CD4-positive, alpha-beta memory T cell (primary cell): ENCODE measurements at regions not wholly inside any gene's neighbourhood (a gene's known extent, or its start where the extent isn't known, plus 50 kb on each side); places are given as distances from the start of the nearest gene placed in this dataset.

ENCODE experiments used
- CTCF ChIA-PET: fragments of 350-600 bp; sonication (Branson Sonifier 250); formaldehyde crosslinking; loops from one replicate; lab custom pipeline; 2021; ENCODE audit warnings: inconsistent platforms; ENCODE audit not compliant: partially characterized antibody; lab: Charles Lee
- POLR2A ChIA-PET: fragments of 350-600 bp; sonication (Branson Sonifier 250); formaldehyde crosslinking; loops from one replicate; lab custom pipeline; 2021; ENCODE audit not compliant: partially characterized antibody; lab: Charles Lee
- DNase-seq, 5 donors: peaks; one replicate each; pipeline versions ENCODE4 v3.0.0 to v3.0.0-alpha.2; 2020 to 2022; ENCODE audit warnings: mixed read lengths in 1 of 5
- H3K27ac ChIP-seq: one replicate; pipeline ENCODE4 v1.7.0; 2013; ENCODE audit warnings: low read depth, low read length
- H3K27me3 ChIP-seq: 2 replicates; pipeline ENCODE4 v1.7.0; 2013; ENCODE audit warnings: mild to moderate bottlenecking, low read length, moderate library complexity; ENCODE audit not compliant: insufficient read depth
- H3K36me3 ChIP-seq: 2 replicates; pipeline ENCODE4 v1.7.0; 2013; ENCODE audit warnings: mild to moderate bottlenecking, low read length, moderate library complexity; ENCODE audit not compliant: insufficient read depth
- H3K4me1 ChIP-seq: 2 replicates; pipeline ENCODE4 v1.7.0; 2013; ENCODE audit warnings: mild to moderate bottlenecking, low read length, moderate library complexity; ENCODE audit not compliant: insufficient read depth
- H3K4me3 ChIP-seq, 2 donors: one replicate each; pipeline ENCODE4 v1.7.0; 2013; ENCODE audit warnings: low read length in 2 of 2, mild to moderate bottlenecking in 1 of 2
- H3K9me3 ChIP-seq, 2 donors: one replicate each; pipeline ENCODE4 v1.7.0; 2013; ENCODE audit warnings: low read length in 2 of 2, control low read depth in 1 of 2; ENCODE audit not compliant: control insufficient read depth in 1 of 2
- H3K27ac Mint-ChIP-seq, 7 donors: one replicate each; pipeline ENCODE4 v1.8.0; 2020 to 2021; ENCODE audit warnings: mixed read lengths in 7 of 7, mild to moderate bottlenecking in 6 of 7, inconsistent platforms in 3 of 7, moderate library complexity in 3 of 7
- H3K27me3 Mint-ChIP-seq, 2 donors: one replicate each; pipeline ENCODE4 v1.8.0; 2020 to 2021; ENCODE audit warnings: mixed read lengths in 2 of 2
- H3K36me3 Mint-ChIP-seq, 2 donors: one replicate each; pipeline ENCODE4 v1.8.0; 2020 to 2021; ENCODE audit warnings: mixed read lengths in 2 of 2, inconsistent platforms in 1 of 2, mild to moderate bottlenecking in 1 of 2
- H3K4me1 Mint-ChIP-seq, 4 donors: one replicate each; pipeline ENCODE4 v1.8.0; 2020 to 2021; ENCODE audit warnings: mixed read lengths in 4 of 4, mild to moderate bottlenecking in 1 of 4
- H3K4me3 Mint-ChIP-seq, 8 donors: one replicate each; pipeline ENCODE4 v1.8.0; 2020 to 2021; ENCODE audit warnings: mixed read lengths in 8 of 8, mild to moderate bottlenecking in 7 of 8, moderate library complexity in 6 of 8, inconsistent platforms in 3 of 8
- H3K9me3 Mint-ChIP-seq, 8 donors: one replicate each; pipeline ENCODE4 v1.8.0; 2020 to 2021; ENCODE audit warnings: mixed read lengths in 8 of 8, mild to moderate bottlenecking in 5 of 8, inconsistent platforms in 3 of 8, moderate library complexity in 1 of 8
- intact Hi-C: fragments of 100-400 bp; cut with micrococcal nuclease; formaldehyde crosslinking; loops from one replicate; pipeline ENCODE4 v1.15.1; 2023

GRCh38 chr21:38179511-38179910, 77.3 kb upstream of the KCNJ15 start:
- POLR2A ChIA-PET, result no interaction called here
- Mint-ChIP-seq H3K27ac (no peak overlapping the region), H3K9me3 (peaks cover 0 to 8% (median 0%) of the 10 kb centered on the region in 8 donors), H3K4me3 (no peak overlapping the region), H3K4me1 (no peaks in the 10 kb centered on the region), H3K36me3 (no peaks in the 10 kb centered on the region), H3K27me3 (peaks cover 4 to 8% of the 10 kb centered on the region in 2 donors)
- intact Hi-C loops, result no loop called here
- Histone ChIP-seq H3K27ac (no peak overlapping the region), H3K36me3 (no peaks in the 10 kb centered on the region), H3K4me1 (no peaks in the 10 kb centered on the region), H3K27me3 (no peaks in the 10 kb centered on the region), H3K4me3 (no peak overlapping the region), H3K9me3 (no peaks in the 10 kb centered on the region)
- CTCF ChIA-PET, result no interaction called here
- DNase-seq, result no peak

GRCh38 chr21:38181096-38181495, 75.7 kb upstream of the KCNJ15 start:
- Histone ChIP-seq H3K27ac (no peak overlapping the region), H3K36me3 (no peaks in the 10 kb centered on the region), H3K4me3 (no peak overlapping the region), H3K27me3 (no peaks in the 10 kb centered on the region), H3K9me3 (no peaks in the 10 kb centered on the region), H3K4me1 (no peaks in the 10 kb centered on the region)
- Mint-ChIP-seq H3K4me1 (no peaks in the 10 kb centered on the region), H3K36me3 (no peaks in the 10 kb centered on the region), H3K9me3 (peaks cover 0 to 16% (median 5%) of the 10 kb centered on the region in 8 donors), H3K27me3 (peaks cover 4 to 6% of the 10 kb centered on the region in 2 donors), H3K27ac (no peak overlapping the region), H3K4me3 (no peak overlapping the region)
- ChIA-PET CTCF (no interaction called here), POLR2A (no interaction called here)
- intact Hi-C loops, result no loop called here
- no peak for DNase-seq

GRCh38 chr21:38182370-38182985, 74.3 kb upstream of the KCNJ15 start:
- no peak overlapping the region for H3K27ac Mint-ChIP-seq
- ChIA-PET CTCF (no interaction called here), POLR2A (no interaction called here)
- Histone ChIP-seq H3K27me3 (no peaks in the 10 kb centered on the region), H3K36me3 (no peaks in the 10 kb centered on the region), H3K9me3 (no peaks in the 10 kb centered on the region), H3K4me1 (no peaks in the 10 kb centered on the region), H3K4me3 (no peak overlapping the region), H3K27ac (no peak overlapping the region)
- no peak for DNase-seq
- H3K27me3 Mint-ChIP-seq, result peaks cover 3 to 4% of the 10 kb centered on the region in 2 donors
- H3K4me1 Mint-ChIP-seq, result no peaks in the 10 kb centered on the region
- intact Hi-C loops, result no loop called here
- no peaks in the 10 kb centered on the region for H3K36me3 Mint-ChIP-seq
- H3K9me3 Mint-ChIP-seq, result peaks cover 0 to 23% (median 9%) of the 10 kb centered on the region in 8 donors
- no peak overlapping the region for H3K4me3 Mint-ChIP-seq

DNA sequence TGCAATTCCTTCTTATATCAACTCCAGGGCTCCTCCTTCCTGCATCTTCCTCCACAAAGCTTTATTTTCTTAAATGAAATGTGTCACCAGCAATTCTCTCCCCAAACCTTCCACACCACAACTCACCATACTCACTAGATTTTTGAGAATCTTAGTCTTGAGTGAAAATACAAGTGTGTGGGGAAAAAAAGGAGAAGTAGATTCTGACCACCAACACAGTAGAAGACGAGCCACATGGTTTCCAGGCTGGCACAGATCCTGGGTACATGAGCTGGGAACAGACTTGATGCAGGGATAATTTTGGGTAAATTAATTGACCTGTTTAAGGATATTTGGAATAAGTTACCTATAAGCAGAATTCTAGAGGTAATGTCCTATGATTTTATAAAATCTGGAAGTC, 72.8 kb upstream of the KCNJ15 start:
- Histone ChIP-seq H3K9me3 (no peaks in the 10 kb centered on the region), H3K4me1 (no peaks in the 10 kb centered on the region), H3K27ac (no peak overlapping the region), H3K27me3 (no peaks in the 10 kb centered on the region), H3K36me3 (no peaks in the 10 kb centered on the region), H3K4me3 (no peak overlapping the region)
- peaks cover 0 to 23% (median 11%) of the 10 kb centered on the region in 8 donors for H3K9me3 Mint-ChIP-seq
- DNase-seq, result no peak
- H3K27me3 Mint-ChIP-seq, result peaks cover 3 to 4% of the 10 kb centered on the region in 2 donors
- H3K27ac Mint-ChIP-seq, result no peak overlapping the region
- ChIA-PET POLR2A (no interaction called here), CTCF (no interaction called here)
- H3K4me3 Mint-ChIP-seq, result no peak overlapping the region
- H3K4me1 Mint-ChIP-seq, result no peaks in the 10 kb centered on the region
- intact Hi-C loops, result no loop called here
- H3K36me3 Mint-ChIP-seq, result no peaks in the 10 kb centered on the region

DNA sequence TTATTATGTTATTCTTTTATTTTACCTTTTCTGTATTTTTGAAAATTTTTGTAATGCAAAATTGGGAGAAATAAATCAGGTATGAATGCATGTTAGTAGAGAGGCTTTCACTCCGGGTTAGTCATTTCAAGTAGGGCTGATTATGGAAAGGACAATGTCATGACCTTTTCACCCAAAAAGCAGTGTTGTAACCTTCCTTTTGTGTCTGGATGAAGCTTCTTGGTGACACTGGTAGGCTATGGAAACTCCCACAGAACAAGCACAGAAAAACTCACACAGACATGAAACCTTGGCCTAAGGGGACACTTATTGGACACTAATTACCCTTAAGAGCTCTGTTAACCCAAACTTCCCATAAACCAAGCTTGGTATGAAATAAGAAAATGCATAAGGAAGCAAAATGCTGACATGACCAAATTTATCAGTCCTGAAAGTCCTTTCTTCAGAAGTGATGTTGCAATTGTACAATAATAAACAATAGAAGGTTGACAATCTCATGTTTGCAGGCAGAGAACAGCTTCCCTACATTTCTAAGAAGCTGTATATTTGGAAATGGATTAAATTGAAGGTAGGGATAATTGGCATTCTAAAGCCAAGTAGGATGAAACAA, 70.0 kb upstream of the KCNJ15 start:
- no peak overlapping the region for H3K4me3 ChIP-seq
- intact Hi-C loops, result no loop called here
- Mint-ChIP-seq H3K27me3 (peaks cover 1 to 2% of the 10 kb centered on the region in 2 donors), H3K4me3 (no peak overlapping the region), H3K36me3 (no peaks in the 10 kb centered on the region), H3K4me1 (no peaks in the 10 kb centered on the region), H3K9me3 (peaks cover 4 to 23% (median 13%) of the 10 kb centered on the region in 8 donors), H3K27ac (no peak overlapping the region)
- no peaks in the 10 kb centered on the region for H3K36me3 ChIP-seq
- ChIA-PET POLR2A (no interaction called here), CTCF (interaction anchor here (1.1 kb wide), 1 partner anchor 30 kb away, joined by 3 read pairs; no protein-coding TSS in a partner anchor)
- H3K4me1 ChIP-seq, result no peaks in the 10 kb centered on the region
- no peak overlapping the region for H3K27ac ChIP-seq
- H3K27me3 ChIP-seq, result no peaks in the 10 kb centered on the region
- DNase-seq, result no peak
- H3K9me3 ChIP-seq, result no peaks in the 10 kb centered on the region

GRCh38 chr21:38188037-38188436, 68.8 kb upstream of the KCNJ15 start:
- Mint-ChIP-seq H3K4me1 (no peaks in the 10 kb centered on the region), H3K27me3 (no peaks in the 10 kb centered on the region), H3K9me3 (peaks cover 4 to 23% (median 13%) of the 10 kb centered on the region in 8 donors), H3K36me3 (no peaks in the 10 kb centered on the region), H3K27ac (no peak overlapping the region), H3K4me3 (no peak overlapping the region)
- H3K27me3 ChIP-seq, result no peaks in the 10 kb centered on the region
- intact Hi-C loops, result no loop called here
- CTCF ChIA-PET, result no interaction called here
- H3K9me3 ChIP-seq, result no peaks in the 10 kb centered on the region
- no peak overlapping the region for H3K4me3 ChIP-seq
- no peaks in the 10 kb centered on the region for H3K4me1 ChIP-seq
- POLR2A ChIA-PET, result no interaction called here
- no peak overlapping the region for H3K27ac ChIP-seq
- DNase-seq, result no peak
- H3K36me3 ChIP-seq, result no peaks in the 10 kb centered on the region

DNA sequence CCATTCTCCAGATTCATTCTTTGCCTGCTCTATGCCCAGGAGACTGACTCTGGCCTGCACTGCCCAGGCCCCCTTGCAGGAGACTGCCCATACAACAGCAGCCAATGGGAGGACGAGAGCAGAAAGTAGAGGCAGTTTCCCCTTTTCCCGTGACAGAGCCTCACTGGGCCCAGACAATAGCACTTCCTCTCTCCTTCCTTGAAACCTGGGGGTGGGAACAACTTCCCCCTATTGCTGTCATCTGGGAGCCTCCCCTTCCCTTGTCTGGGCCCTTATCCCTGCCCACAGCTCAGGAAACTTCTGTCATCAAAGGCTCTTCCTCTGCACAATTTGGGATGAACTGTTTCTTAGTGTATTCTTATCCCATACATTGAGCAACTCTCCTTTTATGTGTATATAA, 60.8 kb upstream of the KCNJ15 start:
- no peak overlapping the region for H3K4me3 ChIP-seq
- H3K4me3 Mint-ChIP-seq, result no peak overlapping the region
- peaks cover 0 to 5% (median 3%) of the 10 kb centered on the region in 8 donors for H3K9me3 Mint-ChIP-seq
- H3K4me1 ChIP-seq, result no peaks in the 10 kb centered on the region
- CTCF ChIA-PET, result no interaction called here
- no peak overlapping the region for H3K27ac ChIP-seq
- no peaks in the 10 kb centered on the region for H3K36me3 ChIP-seq
- DNase-seq, result no peak
- no peaks in the 10 kb centered on the region for H3K4me1 Mint-ChIP-seq
- no peaks in the 10 kb centered on the region for H3K27me3 ChIP-seq
- intact Hi-C loops, result no loop called here
- no peaks in the 10 kb centered on the region for H3K9me3 ChIP-seq
- no peaks in the 10 kb centered on the region for H3K36me3 Mint-ChIP-seq
- no peak overlapping the region for H3K27ac Mint-ChIP-seq
- H3K27me3 Mint-ChIP-seq, result peaks cover 1 to 4% of the 10 kb centered on the region in 2 donors
- POLR2A ChIA-PET, result no interaction called here
